Smooth muscle cell (in vitro differentiated cells): ENCODE measurements at regions not wholly inside any gene's neighbourhood (a gene's known extent, or its start where the extent isn't known, plus 50 kb on each side); places are given as distances from the start of the nearest gene placed in this dataset.

Source experiments
- DNase-seq: peaks from one replicate; lab custom pipeline; 2025; ENCODE audit not compliant: unreplicated experiment; lab: John Stamatoyannopoulos, UW
- H2AFZ ChIP-seq: fragments of 200-600 bp; sonication (generic); 2 replicates; pipeline ENCODE4 v1.6.0; 2016; ENCODE audit warnings: antibody characterized with exemption, low read depth, mild to moderate bottlenecking
- H3F3A ChIP-seq: fragments of 200-600 bp; sonication (generic); 2 replicates; pipeline ENCODE4 v1.6.0; 2017; ENCODE audit warnings: antibody characterized with exemption, low read depth
- H3K27ac ChIP-seq: fragments of 200-600 bp; sonication (generic); 2 replicates; pipeline ENCODE4 v1.5.1; 2016; ENCODE audit warnings: low read depth, mild to moderate bottlenecking
- H3K27me3 ChIP-seq: fragments of 200-600 bp; sonication (generic); 2 replicates; pipeline ENCODE4 v1.6.1; 2016; ENCODE audit warnings: low read depth, mild to moderate bottlenecking
- H3K36me3 ChIP-seq: fragments of 200-600 bp; sonication (generic); 2 replicates; pipeline ENCODE4 v1.5.1; 2016; ENCODE audit warnings: low read depth
- H3K4me1 ChIP-seq: fragments of 200-600 bp; sonication (generic); 2 replicates; pipeline ENCODE4 v1.5.1; 2016; ENCODE audit warnings: low read depth
- H3K4me2 ChIP-seq: fragments of 200-600 bp; sonication (generic); 2 replicates; pipeline ENCODE4 v1.6.0; 2016; ENCODE audit warnings: mild to moderate bottlenecking
- H3K4me3 ChIP-seq: fragments of 200-600 bp; sonication (generic); 2 replicates; pipeline ENCODE4 v1.5.1; 2016; ENCODE audit warnings: mild to moderate bottlenecking
- H3K79me2 ChIP-seq: fragments of 200-600 bp; sonication (generic); 2 replicates; pipeline ENCODE4 v1.6.0; 2016; ENCODE audit warnings: low read depth, mild to moderate bottlenecking
- H3K9ac ChIP-seq: fragments of 200-600 bp; sonication (generic); 2 replicates; pipeline ENCODE4 v1.6.0; 2016; ENCODE audit warnings: low read depth
- H3K9me3 ChIP-seq: fragments of 200-600 bp; sonication (generic); replicated peaks from 2 replicates; pipeline ENCODE4 v1.5.1; 2016; ENCODE audit warnings: low read depth
- H4K20me1 ChIP-seq: fragments of 200-600 bp; sonication (generic); 2 replicates; pipeline ENCODE4 v1.6.0; 2016; ENCODE audit warnings: low read depth
- WGBS: methylation state at CpG from one replicate; pipeline ENCODE4 v1.1.7; 2016; ENCODE audit warnings: low lambda C conversion rate; 5-methylcytosine and 5-hydroxymethylcytosine counted together
- TF ChIP-seq, protein P1 (sequence below): fragments of 200-600 bp; sonication (generic); IDR thresholded peaks from 2 replicates; pipeline ENCODE4 v1.5.1; 2017; ENCODE audit warnings: borderline replicate concordance, mild to moderate bottlenecking, antibody characterized with exemption; ENCODE audit not compliant: insufficient read depth, poor library complexity, severe bottlenecking

DNA sequence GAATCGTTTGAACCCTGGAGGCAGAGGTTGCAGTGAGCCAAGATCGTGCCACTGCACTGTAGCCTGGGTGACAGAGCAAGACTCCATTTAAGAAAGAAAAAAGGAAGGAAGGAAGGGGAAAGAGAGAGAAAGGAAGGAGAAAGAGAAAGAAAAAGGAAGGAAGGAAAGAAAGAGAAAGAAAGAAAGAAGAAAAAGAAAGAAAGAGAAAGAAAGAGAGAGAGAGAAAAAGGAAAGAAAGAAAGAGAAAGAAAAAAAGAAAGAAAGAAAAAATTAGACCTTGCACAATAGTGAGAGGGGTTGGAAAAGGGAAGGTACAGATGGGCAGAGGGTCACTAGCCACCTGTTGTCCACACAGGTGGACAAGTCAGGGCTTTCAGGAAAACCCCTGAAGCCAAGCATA lies 57.6 kb upstream of the RTL6 start:
- 90% methylated on average over 2 of the region's 2 CpGs for WGBS

DNA sequence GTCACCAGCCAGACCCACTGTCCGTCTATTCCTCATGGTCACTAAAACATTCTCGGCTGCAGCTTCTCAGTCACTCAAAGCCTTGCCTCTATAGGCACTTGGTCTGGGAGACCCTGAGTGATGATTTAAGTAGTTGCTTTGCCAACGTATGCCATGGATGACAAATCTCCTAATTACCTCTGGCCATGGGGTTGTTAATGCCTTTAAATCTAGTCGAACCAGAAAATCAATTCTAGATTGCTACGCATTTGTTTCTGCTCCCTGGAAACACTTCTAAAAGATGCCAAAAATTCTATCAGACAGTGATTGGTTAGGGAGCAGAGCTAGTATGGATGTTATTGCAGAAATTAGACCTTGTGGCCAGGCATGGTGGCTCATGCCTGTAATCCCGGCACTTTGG lies 57.0 kb upstream of the RTL6 start:
- Histone ChIP-seq H3K36me3 (no peaks in the 10 kb centered on the region), H3K9me3 (no peaks in the 10 kb centered on the region), H3F3A (no peaks in the 10 kb centered on the region), H2AFZ (no peak overlapping the region), H3K27me3 (no peaks in the 10 kb centered on the region), H4K20me1 (no peaks in the 10 kb centered on the region), H3K4me2 (no peak overlapping the region), H3K4me1 (no peaks in the 10 kb centered on the region), H3K27ac (no peak overlapping the region), H3K9ac (no peak overlapping the region), H3K4me3 (no peak overlapping the region), H3K79me2 (no peaks in the 10 kb centered on the region)
- no peak for DNase-seq
- TF ChIP-seq, protein P1, sequence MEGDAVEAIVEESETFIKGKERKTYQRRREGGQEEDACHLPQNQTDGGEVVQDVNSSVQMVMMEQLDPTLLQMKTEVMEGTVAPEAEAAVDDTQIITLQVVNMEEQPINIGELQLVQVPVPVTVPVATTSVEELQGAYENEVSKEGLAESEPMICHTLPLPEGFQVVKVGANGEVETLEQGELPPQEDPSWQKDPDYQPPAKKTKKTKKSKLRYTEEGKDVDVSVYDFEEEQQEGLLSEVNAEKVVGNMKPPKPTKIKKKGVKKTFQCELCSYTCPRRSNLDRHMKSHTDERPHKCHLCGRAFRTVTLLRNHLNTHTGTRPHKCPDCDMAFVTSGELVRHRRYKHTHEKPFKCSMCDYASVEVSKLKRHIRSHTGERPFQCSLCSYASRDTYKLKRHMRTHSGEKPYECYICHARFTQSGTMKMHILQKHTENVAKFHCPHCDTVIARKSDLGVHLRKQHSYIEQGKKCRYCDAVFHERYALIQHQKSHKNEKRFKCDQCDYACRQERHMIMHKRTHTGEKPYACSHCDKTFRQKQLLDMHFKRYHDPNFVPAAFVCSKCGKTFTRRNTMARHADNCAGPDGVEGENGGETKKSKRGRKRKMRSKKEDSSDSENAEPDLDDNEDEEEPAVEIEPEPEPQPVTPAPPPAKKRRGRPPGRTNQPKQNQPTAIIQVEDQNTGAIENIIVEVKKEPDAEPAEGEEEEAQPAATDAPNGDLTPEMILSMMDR = no peak
- whole genome bisulfite sequencing = 86% methylated on average over 6 of the region's 6 CpGs

More for the DNA sequence above, 57.6 kb upstream of the RTL6 start:
- Histone ChIP-seq H3K4me3 (no peak overlapping the region), H3K79me2 (no peaks in the 10 kb centered on the region), H3K4me1 (no peaks in the 10 kb centered on the region), H3K27ac (no peak overlapping the region), H3K27me3 (no peaks in the 10 kb centered on the region), H3K9me3 (no peaks in the 10 kb centered on the region), H3K36me3 (no peaks in the 10 kb centered on the region), H2AFZ (no peak overlapping the region), H3F3A (no peaks in the 10 kb centered on the region), H3K9ac (no peak overlapping the region), H4K20me1 (no peaks in the 10 kb centered on the region), H3K4me2 (no peak overlapping the region)
- DNase-seq = no peak
- TF ChIP-seq, protein P1 = no peak

GRCh38 chr22:44554411-44554810 lies 56.4 kb upstream of the RTL6 start:
- H3K4me1 ChIP-seq = no peaks in the 10 kb centered on the region
- no peaks in the 10 kb centered on the region for H3K9me3 ChIP-seq
- H3K4me3 ChIP-seq = no peak overlapping the region
- H2AFZ ChIP-seq = no peak overlapping the region
- no peaks in the 10 kb centered on the region for H3F3A ChIP-seq
- TF ChIP-seq, protein P1 = no peak
- H3K4me2 ChIP-seq = no peak overlapping the region
- DNase-seq = no peak
- no peak overlapping the region for H3K27ac ChIP-seq
- H4K20me1 ChIP-seq = no peaks in the 10 kb centered on the region
- H3K27me3 ChIP-seq = no peaks in the 10 kb centered on the region
- no peak overlapping the region for H3K9ac ChIP-seq
- no peaks in the 10 kb centered on the region for H3K79me2 ChIP-seq
- 91% methylated on average over 7 of the region's 7 CpGs for WGBS
- no peaks in the 10 kb centered on the region for H3K36me3 ChIP-seq

DNA sequence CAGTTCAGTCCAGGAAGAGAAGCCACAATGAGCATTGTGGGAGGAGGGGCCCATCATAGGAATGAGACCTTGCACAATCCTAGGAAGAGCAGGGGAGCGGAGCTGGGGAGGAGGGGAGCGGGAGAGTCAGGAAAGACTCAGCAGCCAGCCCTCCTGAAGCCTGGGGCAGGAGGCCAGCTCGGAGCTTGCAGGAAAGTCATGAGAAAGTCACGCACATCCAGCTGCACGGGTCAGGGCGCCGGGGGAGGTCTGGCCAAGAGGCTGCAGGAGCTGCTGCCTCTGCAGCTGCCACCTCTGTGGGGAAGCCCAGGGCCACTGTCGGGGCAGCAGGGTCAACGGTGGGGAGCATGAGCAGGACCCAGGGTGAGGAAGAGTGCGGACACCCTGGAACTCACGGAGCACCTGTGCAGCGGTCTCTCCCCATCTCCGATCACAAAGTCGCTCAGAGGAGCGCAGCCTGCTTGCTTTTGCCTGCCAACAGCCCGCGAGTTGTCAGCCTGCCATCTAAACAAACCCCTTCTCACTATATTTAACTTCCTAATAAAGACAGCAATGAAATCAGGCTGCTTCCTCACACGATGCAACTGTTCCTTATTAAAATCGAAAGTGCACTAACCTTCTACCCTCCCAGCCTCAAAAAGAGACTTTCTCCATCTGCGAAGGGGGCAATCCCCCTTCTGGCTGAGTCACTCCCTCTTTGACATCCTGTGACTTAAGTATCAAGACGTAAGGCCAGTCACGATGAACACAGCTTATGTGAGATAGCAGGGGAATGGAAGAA lies 52.9 kb upstream of the RTL6 start:
- Histone ChIP-seq H3K9ac (no peak overlapping the region), H3K4me2 (no peak overlapping the region), H3K79me2 (no peaks in the 10 kb centered on the region), H3K9me3 (no peaks in the 10 kb centered on the region), H3K27me3 (no peaks in the 10 kb centered on the region), H3K27ac (no peak overlapping the region), H3K4me3 (no peak overlapping the region), H3K36me3 (no peaks in the 10 kb centered on the region), H4K20me1 (no peaks in the 10 kb centered on the region), H3F3A (no peaks in the 10 kb centered on the region), H3K4me1 (no peaks in the 10 kb centered on the region), H2AFZ (no peak overlapping the region)
- TF ChIP-seq, protein P1 = no peak
- WGBS = 71% methylated on average over 22 of the region's 22 CpGs
- DNase-seq = no peak
